ENCODE measurements at regions not wholly inside any gene's neighbourhood (a gene's known extent, or its start where the extent isn't known, plus 50 kb on each side); places are given as distances from the start of the nearest gene placed in this dataset.

DNA sequence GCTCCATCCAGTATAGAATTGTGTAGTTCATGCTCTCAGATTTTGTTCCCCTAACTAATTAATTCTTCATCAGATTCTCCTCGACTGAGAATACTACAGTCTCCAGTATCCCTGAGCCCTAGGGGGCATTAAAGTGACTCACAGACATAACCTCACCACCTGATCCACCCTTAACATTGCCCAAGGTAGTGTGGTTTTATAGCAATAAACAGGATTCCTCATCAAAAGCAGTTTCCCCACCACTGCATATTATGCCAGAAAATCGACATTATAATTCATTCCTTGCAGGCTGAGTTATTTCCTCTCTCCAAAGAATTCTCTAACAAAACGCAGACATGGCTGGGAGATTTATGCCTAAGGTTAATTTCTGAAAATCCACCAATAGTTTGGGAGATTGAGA, 1402.5 kb upstream of the CELF2 start:
- TF ChIP-seq TCF12 (IDR thresholded peaks at IDR 0.05; ENCODE audit: low read depth) (no peak), EP300 (IDR thresholded peaks at IDR 0.05; ENCODE audit: borderline replicate concordance) (no peak), TEAD4 (IDR thresholded peaks at IDR 0.05) (no peak), TAF1 (IDR thresholded peaks at IDR 0.05; ENCODE audit: low read depth) (no peak), NFIC (IDR thresholded peaks at IDR 0.05) (no peak), RAD21 (IDR thresholded peaks at IDR 0.05; ENCODE audit: low read depth) (no peak), ZBTB7A (IDR thresholded peaks at IDR 0.05; ENCODE audit: low read depth) (no peak), YY1 (IDR thresholded peaks at IDR 0.05; ENCODE audit: low read depth) (no peak), CREB1 (IDR thresholded peaks at IDR 0.05; ENCODE audit: low read depth) (no peak), FOXM1 (IDR thresholded peaks at IDR 0.05; ENCODE audit: borderline replicate concordance, low read depth) (no peak), EGR1 (IDR thresholded peaks at IDR 0.05) (no peak)
- TF ChIP-seq, protein P1, sequence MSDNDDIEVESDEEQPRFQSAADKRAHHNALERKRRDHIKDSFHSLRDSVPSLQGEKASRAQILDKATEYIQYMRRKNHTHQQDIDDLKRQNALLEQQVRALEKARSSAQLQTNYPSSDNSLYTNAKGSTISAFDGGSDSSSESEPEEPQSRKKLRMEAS (IDR thresholded peaks at IDR 0.05) = no peak
- TF ChIP-seq, protein P2, sequence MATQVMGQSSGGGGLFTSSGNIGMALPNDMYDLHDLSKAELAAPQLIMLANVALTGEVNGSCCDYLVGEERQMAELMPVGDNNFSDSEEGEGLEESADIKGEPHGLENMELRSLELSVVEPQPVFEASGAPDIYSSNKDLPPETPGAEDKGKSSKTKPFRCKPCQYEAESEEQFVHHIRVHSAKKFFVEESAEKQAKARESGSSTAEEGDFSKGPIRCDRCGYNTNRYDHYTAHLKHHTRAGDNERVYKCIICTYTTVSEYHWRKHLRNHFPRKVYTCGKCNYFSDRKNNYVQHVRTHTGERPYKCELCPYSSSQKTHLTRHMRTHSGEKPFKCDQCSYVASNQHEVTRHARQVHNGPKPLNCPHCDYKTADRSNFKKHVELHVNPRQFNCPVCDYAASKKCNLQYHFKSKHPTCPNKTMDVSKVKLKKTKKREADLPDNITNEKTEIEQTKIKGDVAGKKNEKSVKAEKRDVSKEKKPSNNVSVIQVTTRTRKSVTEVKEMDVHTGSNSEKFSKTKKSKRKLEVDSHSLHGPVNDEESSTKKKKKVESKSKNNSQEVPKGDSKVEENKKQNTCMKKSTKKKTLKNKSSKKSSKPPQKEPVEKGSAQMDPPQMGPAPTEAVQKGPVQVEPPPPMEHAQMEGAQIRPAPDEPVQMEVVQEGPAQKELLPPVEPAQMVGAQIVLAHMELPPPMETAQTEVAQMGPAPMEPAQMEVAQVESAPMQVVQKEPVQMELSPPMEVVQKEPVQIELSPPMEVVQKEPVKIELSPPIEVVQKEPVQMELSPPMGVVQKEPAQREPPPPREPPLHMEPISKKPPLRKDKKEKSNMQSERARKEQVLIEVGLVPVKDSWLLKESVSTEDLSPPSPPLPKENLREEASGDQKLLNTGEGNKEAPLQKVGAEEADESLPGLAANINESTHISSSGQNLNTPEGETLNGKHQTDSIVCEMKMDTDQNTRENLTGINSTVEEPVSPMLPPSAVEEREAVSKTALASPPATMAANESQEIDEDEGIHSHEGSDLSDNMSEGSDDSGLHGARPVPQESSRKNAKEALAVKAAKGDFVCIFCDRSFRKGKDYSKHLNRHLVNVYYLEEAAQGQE (IDR thresholded peaks at IDR 0.05; ENCODE audit: low read depth) = no peak
- TF ChIP-seq, protein P3, sequence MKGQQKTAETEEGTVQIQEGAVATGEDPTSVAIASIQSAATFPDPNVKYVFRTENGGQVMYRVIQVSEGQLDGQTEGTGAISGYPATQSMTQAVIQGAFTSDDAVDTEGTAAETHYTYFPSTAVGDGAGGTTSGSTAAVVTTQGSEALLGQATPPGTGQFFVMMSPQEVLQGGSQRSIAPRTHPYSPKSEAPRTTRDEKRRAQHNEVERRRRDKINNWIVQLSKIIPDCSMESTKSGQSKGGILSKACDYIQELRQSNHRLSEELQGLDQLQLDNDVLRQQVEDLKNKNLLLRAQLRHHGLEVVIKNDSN (IDR thresholded peaks at IDR 0.05) = no peak

DNA sequence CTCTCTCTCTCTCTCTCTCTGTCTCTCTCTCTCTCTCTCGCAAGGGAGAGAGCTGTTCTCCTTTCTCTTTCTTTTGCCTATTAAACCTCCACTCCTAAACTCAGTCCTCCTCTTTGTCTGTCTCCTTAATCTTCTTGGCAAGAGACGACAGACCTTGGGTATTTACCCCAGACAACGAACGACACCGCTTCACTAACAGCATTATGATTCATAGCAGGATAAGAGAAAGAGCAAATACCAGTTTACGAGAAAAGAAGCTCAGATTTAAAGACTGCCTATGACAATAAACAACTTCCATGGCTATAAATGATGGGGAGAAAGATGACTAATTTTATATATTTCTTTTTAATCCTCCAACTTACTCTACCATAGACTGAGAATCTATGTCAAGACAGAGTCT, 1396.5 kb upstream of the CELF2 start:
- no peak for TF ChIP-seq YY1 (IDR thresholded peaks at IDR 0.05; ENCODE audit: low read depth)
- no peak for TF ChIP-seq NFIC (IDR thresholded peaks at IDR 0.05)
- TF ChIP-seq TCF12 (IDR thresholded peaks at IDR 0.05; ENCODE audit: low read depth) = no peak
- no peak for TF ChIP-seq RAD21 (IDR thresholded peaks at IDR 0.05; ENCODE audit: low read depth)
- TF ChIP-seq, protein P1 (IDR thresholded peaks at IDR 0.05) = no peak
- no peak for TF ChIP-seq EGR1 (IDR thresholded peaks at IDR 0.05)
- no peak for TF ChIP-seq ZBTB7A (IDR thresholded peaks at IDR 0.05; ENCODE audit: low read depth)
- TF ChIP-seq CEBPB (IDR thresholded peaks at IDR 0.05) = no peak
- TF ChIP-seq, protein P2 (IDR thresholded peaks at IDR 0.05; ENCODE audit: low read depth) = no peak
- TF ChIP-seq TEAD4 (IDR thresholded peaks at IDR 0.05) = no peak
- no peak for TF ChIP-seq TAF1 (IDR thresholded peaks at IDR 0.05; ENCODE audit: low read depth)
- no peak for TF ChIP-seq EP300 (IDR thresholded peaks at IDR 0.05; ENCODE audit: borderline replicate concordance)
- TF ChIP-seq, protein P3 (IDR thresholded peaks at IDR 0.05) = no peak
- no peak for TF ChIP-seq CREB1 (IDR thresholded peaks at IDR 0.05; ENCODE audit: low read depth)
- no peak for TF ChIP-seq FOXM1 (IDR thresholded peaks at IDR 0.05; ENCODE audit: borderline replicate concordance, low read depth)

DNA sequence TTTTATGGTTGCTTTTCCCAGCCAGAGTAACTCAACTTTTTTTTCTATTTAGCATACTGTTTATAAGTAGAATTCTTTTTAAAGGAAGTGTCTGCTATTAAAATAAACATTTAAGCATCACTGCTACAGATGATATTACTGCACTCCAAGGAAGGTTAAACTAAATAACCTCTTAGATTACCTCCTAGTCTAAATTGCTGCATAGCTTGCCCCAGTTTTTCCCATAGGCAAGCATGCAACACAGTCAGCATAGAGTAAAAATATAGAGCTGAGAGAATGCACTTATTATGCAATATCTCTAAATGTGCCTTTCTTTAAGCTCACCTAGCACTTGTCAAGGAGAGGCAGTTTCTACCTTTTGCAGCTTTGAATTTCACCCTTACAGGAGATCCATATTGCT, 1392.4 kb upstream of the CELF2 start:
- no peak for TF ChIP-seq NFIC (IDR thresholded peaks at IDR 0.05)
- TF ChIP-seq CEBPB (IDR thresholded peaks at IDR 0.05) = no peak
- no peak for TF ChIP-seq TEAD4 (IDR thresholded peaks at IDR 0.05)
- TF ChIP-seq, protein P2 (IDR thresholded peaks at IDR 0.05; ENCODE audit: low read depth) = no peak
- no peak for TF ChIP-seq YY1 (IDR thresholded peaks at IDR 0.05; ENCODE audit: low read depth)
- no peak for TF ChIP-seq CREB1 (IDR thresholded peaks at IDR 0.05; ENCODE audit: low read depth)
- TF ChIP-seq ZBTB7A (IDR thresholded peaks at IDR 0.05; ENCODE audit: low read depth) = no peak
- TF ChIP-seq, protein P1 (IDR thresholded peaks at IDR 0.05) = no peak
- TF ChIP-seq, protein P3 (IDR thresholded peaks at IDR 0.05) = no peak
- TF ChIP-seq EP300 (IDR thresholded peaks at IDR 0.05; ENCODE audit: borderline replicate concordance) = no peak
- no peak for TF ChIP-seq EGR1 (IDR thresholded peaks at IDR 0.05)
- TF ChIP-seq TAF1 (IDR thresholded peaks at IDR 0.05; ENCODE audit: low read depth) = no peak
- TF ChIP-seq TCF12 (IDR thresholded peaks at IDR 0.05; ENCODE audit: low read depth) = no peak
- TF ChIP-seq RAD21 (IDR thresholded peaks at IDR 0.05; ENCODE audit: low read depth) = no peak
- TF ChIP-seq FOXM1 (IDR thresholded peaks at IDR 0.05; ENCODE audit: borderline replicate concordance, low read depth) = no peak
